NCI-H1105 treated with DMSO at 0.1 percent for 48 hours (cell line): ENCODE measurements at regions not wholly inside any gene's neighbourhood (a gene's known extent, or its start where the extent isn't known, plus 50 kb on each side); places are given as distances from the start of the nearest gene placed in this dataset.
"Not testable (repeated sequence)": the region's sequence is repeated elsewhere in the genome, so short reads cannot be mapped to it uniquely, and the experiment has no call there.

ENCODE experiments used
- DNase-seq: peaks from one replicate; lab custom pipeline; 2025; lab: John Stamatoyannopoulos, UW

- DNase-seq, result no peak
Measured at GRCh38 chr2:38483776-38484501, 106.9 kb upstream of the ATL2 start.

DNA sequence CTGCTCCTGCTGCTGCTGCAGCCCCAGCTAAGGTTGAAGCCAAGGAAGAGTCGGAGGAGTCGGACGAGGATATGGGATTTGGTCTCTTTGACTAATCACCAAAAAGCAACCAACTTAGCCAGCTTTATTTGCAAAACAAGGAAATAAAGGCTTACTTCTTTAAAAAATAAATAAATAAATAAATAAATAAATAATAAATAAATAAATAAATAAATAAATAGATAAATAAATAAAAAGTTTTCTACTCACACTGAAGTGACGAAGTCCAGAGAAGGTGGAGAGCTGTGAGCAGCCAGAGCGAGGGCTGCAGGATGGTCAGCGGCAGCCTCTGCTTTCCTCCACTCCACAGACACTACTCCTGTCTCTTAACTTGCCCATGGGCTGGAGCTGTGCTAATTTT is 105.6 kb upstream of the ATL2 start:
- not testable (repeated sequence) for DNase-seq

DNA sequence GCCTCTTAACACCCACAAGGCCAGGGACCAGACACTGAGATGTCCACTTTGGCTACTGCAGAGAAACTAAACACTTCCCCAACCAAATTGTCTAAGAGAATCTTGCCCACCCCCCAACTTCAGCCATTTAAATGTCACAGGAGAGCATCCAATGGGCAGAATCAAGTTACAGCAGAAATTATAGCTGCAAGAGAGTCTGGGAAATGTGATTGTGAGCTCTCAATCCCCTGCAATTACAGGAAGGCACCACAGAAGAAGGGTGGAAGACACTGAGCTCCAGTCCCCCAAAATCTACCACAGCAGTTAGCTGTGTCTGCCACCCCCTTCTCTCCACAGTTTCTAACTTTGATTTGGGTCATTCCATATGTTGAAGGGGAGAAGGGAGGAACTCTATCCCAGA is 103.5 kb upstream of the ATL2 start:
- DNase-seq, result no peak

GRCh38 chr2:38477006-38477405 is 99.9 kb upstream of the ATL2 start:
- no peak for DNase-seq

- DNase-seq, result no peak
Measured at GRCh38 chr2:38475567-38475881, 98.5 kb upstream of the ATL2 start.

- DNase-seq, result no peak
Measured at GRCh38 chr2:38474715-38475566, 97.9 kb upstream of the ATL2 start.

DNA sequence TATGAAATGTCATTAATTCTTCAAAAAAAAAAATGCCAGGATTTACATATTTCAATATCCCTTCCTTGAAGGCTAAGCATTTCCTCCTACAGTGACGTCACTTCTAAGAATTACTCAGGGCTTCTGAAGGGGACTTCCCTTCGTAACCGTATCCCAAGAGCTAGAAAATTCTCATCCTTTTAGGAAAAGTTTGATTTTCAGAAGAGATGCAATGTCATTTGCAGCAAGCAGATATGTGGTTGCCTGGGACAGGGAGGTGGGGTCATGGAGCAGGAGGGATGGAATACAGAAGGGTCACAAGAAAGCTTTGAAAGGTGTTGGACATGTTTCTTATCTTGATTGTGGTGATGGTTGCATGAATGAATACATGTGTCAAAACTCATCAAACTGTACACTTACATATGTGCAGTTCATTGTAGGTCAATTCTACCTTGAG is 97.0 kb upstream of the ATL2 start:
- no peak for DNase-seq

- no peak for DNase-seq
Measured at GRCh38 chr2:38473333-38474005, 96.4 kb upstream of the ATL2 start.

DNA sequence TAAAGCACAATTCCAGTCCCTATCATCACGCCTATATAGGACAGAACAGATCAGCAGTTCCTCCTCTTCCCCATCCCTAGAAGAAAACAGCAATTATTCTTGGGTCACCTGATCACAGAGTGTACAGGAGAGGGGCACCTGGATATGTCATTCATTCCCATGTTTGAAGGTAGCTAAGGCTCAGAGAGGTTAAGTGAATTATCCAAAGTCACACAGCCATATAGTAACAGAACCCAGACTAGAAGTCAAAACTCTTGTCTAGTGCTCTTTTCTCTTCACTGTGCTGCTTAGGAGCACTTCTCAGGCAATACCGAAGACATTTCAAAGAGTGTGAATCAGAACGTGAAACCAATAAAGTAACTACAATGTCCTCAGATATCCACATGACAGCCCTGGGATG is 93.0 kb upstream of the ATL2 start:
- DNase-seq, result no peak

- no peak for DNase-seq
Measured at GRCh38 chr2:38467768-38468455, 90.8 kb upstream of the ATL2 start.

DNA sequence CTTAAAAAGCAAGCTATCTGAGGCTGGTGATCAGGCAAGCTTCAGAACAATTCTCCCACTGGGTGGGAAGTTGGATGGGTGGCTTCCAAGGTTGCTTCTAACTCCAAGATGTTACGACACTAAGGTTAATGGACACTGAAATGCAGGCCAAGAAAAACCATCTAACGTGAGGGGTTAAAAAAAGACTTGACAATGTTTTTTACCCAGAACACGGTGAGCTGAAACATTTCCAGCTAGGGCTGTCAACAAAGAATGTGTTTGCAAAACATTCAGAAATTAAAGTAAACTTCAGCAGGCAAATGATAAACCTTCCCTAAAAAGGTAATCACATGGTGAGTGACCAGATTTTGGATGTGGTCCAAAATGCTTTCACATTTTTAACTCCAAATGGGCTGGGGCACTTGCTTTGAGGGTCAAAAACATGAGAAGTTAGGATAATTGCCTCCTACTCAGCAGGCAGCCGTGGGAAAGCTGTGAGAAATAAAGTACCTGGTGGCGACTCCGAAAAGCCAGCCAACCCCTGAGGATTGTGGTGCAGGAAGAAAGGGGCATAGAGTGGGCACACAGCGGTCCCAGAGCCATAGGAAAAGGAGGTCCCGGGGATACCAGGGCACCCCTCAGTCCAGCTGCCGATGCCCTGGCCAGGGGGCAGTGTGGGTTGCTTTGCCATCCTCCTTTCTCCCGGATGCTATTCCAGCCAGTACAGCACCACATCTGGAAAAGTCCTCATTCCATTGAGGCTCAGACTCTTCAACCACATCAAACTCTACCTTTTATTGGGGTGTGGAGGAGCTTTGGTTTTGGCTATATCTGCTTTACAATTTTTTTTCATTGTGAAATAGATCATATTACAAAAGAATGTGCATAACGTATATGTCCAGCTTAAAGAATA is 90.0 kb upstream of the ATL2 start:
- no peak for DNase-seq

DNA sequence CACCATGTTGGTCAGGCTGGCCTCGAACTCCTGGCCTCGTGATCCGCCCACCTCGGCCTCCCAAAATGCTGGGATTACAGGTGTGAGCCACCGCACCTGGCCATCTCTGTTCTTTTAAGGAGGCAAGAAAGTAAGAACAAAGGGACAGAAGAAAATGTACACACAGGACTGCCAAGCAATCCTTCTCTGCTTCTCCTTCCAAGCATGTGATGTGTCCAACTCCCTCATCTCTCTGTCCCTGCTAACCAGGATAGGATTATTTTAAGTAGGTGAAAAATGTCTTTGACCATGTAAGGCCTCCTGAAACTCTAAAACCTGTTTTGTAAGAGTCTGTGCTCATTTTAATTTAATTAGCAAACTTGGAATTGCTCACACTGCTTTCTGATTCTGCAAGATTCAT is 89.3 kb upstream of the ATL2 start:
- no peak for DNase-seq

GRCh38 chr2:38465789-38466127 is 88.7 kb upstream of the ATL2 start:
- no peak for DNase-seq

DNA sequence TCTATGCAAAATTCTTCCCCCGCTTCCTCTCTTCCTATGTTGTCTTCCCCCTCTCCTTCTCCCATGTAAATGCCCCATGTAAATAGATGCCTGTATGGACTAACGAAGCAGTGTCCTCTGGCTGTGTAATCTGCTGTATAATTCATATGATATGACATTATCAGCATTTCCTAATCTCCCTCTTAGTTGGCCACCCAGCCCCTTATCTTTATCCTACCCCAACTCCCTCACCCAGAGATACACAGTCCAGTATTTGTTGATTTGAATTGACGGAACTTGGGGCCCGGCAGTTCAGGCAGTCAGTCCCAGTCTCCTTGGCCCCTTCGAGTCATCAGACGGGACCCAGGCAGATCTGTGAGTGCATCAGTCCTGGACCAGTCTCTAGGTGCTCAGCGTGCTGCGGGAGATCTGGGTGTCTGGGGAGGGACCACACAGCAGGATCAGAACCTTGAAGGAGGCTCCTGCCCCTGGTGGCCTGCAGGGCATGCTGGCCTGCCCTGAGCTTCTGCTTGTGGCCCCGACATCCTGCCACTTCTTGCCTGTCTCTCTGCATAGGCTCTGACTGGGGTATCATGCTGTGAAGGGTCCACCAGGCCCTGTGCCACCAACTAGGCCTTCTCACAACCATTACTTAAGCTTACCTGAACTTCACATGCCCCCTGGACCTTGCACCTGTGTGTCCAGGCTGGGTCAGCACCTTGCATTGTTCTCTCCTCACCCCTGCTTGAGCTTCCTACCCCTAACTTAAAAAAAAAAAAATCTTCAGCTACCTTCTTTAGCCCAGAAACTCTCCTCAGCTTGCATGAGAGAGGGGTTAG is 88.1 kb upstream of the ATL2 start:
- DNase-seq, result no peak

DNA sequence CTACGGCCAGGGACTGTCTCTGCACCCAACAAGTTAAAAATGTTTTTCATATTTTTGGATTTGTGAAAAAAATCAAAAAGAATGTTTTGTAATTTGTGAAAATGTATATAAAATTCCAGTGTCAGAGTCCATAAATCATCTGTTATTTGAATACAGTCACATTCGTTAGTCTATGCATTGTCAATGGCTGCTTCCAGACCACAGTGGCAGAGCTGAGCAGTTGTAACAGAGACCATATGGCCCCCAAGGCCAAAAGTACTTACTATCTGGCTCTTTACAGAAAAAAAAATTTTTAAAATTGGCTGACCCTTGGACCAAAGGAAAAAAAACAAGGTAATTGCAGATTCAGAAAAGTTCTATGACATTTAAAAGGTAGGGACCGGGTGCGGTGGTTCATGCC is 86.7 kb upstream of the ATL2 start:
- DNase-seq, result no peak

DNA sequence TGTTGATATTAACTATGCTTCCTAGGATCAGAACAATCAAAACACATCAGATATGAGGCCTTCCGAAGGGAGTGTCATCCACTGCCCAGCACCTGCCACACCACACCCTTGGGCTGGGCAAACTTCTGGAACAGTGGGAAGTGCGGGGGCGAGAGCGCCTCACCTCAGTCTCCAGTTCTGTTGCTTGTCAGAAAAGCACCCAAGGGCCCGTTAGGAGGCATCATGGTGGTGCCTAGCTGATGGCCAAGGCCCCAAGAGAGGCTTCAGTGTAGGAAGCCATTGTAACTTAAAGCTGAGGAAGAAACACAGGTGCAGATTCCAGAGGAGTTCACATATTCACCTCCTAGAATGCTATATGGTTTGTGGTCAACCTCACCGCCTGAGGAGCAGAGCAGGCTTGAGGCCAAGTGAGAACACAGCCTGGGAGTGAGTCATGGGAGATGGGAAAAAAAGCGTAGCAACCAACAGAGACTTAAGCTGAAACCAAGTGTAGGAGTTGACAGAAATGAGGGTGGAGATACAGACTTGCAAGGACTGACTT is 85.1 kb upstream of the ATL2 start:
- DNase-seq, result no peak

DNA sequence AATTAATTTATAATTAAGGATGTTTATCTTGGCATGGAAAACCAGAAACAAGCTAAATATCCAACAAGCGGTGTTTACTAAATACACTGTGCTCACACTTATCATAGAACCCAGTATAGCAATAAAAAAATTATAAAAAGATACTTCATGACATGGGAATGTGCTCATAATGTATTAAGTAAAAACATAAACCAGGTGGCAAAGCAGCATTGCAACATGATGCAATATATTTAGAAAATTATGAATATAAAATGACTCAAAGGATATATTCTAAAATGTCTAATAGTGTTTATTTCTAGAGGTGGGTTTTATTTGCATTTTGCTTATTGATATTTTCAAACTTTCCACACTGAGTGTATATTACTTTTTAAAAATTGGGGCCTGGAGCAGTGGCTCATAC is 84.4 kb upstream of the ATL2 start:
- DNase-seq, result no peak

GRCh38 chr2:38460313-38460712 is 83.2 kb upstream of the ATL2 start:
- DNase-seq, result no peak

- DNase-seq, result no peak
Measured at GRCh38 chr2:38454081-38454480, 77.0 kb upstream of the ATL2 start.

DNA sequence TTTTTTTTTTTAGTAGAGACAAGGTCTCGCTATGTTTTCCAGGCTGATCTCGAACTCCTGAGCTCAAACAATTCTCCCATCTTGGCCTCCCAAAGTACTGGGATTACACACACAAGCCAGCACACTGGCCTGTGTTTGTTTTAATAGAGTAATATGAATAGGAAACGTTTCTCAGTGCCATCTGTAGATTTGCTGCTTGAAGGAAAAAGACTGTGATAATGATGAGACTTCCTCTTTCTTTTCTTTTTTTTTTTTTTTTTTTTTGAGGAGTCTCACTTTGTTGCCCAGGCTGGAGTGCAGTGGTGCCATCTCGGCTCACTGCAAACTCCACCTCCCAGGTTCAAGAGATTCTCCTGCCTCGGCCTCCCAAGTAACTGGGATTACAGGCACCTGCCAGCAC is 74.7 kb upstream of the ATL2 start:
- DNase-seq, result not testable (repeated sequence)
